Activated naive CD4-positive, alpha-beta T cell treated with Interleukin-2 at 50 U/mL for 16 hours (primary cell): ENCODE measurements at regions not wholly inside any gene's neighbourhood (a gene's known extent, or its start where the extent isn't known, plus 50 kb on each side); places are given as distances from the start of the nearest gene placed in this dataset.
"Not testable (repeated sequence)": the region's sequence is repeated elsewhere in the genome, so short reads cannot be mapped to it uniquely, and the experiment has no call there.

ENCODE experiments used
- DNase-seq: peaks from one replicate; pipeline ENCODE4 v3.0.0-alpha.2; 2020

DNA sequence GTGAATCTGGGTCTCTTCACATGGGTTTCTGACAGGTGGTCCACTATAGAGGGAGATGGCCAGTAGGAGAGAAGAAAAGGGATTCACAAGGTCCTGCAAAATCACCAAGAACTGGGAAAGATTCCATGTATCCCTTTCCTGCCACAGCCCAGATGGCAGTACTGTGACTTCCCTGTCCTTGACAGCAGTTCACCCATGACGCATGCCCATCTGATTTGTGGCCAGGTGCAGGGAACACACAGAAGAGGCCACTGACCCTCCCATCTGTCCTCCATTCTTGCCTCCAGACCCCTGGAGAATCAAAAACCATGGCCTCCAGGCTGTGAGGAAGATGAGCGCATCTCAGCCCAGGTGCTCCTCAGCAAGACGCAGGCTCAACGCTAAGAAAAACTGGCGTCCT, 183.1 kb upstream of the RREB1 start:
- DNase-seq = no peak

DNA sequence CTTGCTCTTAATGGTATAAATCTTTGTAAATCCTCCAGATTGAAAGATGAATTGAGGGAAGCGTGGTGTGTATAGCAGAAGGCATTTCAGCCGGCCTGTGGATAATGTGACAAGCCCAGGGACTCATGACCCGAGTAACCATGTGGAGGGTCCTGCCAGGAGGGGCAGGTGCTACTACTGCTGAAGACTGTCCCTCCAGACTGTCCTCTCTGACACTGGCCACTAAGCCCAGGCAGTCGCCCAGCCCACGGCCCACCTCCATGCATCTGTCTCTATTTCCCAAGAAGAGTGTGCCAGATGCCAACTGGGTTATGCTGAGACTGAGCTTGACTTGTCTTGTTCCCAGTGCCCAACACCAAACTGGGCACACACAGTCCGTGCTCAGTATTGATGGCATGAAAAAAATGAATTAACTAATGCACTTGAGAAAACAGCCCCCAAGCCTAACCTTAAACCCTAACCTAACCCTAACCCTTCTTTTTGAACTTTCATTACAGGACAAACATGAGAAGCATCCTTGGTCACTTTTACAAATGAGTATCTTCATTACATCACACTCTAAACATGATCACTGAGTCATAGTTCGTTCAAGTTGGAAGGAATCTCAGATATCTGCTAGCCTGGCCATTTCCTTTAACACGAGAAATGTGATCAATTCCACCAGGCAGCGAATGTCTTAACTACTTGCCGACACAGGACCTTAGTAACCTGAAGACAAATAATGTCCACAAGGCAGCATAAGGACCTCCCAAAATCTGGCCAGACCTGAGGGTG, 182.2 kb upstream of the RREB1 start:
- no peak for DNase-seq

DNA sequence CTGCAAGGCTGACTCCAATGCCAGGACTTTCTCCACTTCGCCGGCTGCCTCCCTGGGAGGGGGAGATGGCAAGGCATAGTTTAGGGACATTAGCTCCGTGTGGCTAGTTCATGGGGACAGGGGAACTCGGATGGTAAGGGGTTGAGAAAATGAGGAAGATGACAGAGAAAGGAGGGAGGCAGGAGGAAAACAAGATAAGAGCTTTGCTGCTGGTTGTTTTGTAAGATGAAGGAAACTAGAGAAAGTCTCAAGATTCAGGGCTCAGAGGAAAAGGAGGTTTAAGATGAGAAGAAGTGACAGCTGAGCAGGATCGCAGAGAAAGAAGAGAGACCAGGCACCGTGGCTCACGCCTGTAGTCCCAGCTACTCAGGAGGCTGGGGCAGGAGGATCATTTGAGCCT, 180.9 kb upstream of the RREB1 start:
- no peak for DNase-seq

DNA sequence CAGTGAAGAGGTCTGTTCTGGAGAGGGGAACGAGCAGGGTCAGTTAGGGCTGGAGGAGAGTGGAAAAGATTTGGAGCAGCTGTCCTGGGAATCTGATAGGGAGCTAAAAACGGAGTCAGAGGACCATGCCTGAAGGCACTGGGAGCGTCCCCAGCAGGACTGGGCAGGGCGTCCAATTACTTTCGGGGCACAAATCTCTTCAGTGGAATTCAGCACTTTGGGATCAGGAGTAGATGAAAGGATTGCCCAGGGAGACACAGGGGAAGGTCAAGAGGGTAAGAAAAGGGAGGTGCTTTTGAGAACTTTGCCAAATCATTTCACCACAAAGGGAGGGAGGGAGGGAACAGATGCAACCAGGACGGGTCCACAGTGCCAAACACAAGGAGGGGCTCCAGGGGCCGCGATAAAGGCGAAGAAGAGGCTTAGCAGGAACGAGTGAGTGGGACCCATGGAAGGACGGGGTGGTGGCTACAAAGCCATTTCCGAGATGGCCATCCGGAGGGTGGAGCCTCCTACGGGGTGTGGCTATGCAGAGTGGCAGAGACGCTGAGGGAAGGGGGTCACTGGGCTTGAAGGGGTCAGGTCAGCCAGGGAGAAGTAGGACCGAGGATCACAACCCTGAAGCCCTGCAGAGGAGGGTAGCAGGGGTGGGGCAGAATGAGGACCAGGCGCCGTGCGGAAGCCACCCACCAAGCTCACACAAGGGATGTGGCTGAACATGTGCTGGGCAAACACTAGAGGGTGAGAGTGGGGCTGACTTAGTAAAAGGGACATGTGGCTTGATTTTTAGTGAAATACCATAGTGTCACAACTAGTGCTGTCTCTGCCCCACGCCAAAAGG, 180.0 kb upstream of the RREB1 start:
- DNase-seq = no peak

DNA sequence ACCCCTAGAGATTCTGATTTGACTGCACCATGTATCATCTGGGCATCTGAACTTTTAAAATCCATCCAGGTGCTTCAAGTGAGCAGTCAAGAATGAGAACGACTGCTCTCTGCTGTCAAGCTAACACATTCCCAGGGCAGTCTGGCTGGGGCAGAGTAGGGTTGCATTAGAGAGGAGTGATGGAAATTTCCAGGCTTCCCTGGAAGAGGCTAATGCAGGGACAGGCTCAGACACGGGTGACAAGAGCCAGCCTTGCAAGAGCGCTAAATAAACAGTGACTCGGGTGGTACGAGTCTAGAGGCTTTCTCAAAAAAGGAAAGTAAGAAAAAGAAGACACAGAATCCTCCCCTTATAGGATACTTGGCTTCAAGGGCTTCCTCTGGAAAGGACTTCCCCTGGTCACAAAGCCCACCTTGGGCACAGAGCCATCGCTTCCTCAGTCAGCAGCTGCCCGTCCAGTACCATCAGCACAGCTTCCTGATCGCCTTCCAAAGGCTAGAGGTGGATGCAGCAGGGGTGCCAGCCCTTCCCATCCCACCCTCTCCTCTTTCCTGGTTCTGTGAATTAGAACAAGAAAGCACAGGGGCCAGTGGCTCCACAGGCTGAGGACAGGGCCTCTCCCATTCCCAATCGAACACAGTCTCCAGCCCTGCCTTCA, 177.4 kb upstream of the RREB1 start:
- no peak for DNase-seq

DNA sequence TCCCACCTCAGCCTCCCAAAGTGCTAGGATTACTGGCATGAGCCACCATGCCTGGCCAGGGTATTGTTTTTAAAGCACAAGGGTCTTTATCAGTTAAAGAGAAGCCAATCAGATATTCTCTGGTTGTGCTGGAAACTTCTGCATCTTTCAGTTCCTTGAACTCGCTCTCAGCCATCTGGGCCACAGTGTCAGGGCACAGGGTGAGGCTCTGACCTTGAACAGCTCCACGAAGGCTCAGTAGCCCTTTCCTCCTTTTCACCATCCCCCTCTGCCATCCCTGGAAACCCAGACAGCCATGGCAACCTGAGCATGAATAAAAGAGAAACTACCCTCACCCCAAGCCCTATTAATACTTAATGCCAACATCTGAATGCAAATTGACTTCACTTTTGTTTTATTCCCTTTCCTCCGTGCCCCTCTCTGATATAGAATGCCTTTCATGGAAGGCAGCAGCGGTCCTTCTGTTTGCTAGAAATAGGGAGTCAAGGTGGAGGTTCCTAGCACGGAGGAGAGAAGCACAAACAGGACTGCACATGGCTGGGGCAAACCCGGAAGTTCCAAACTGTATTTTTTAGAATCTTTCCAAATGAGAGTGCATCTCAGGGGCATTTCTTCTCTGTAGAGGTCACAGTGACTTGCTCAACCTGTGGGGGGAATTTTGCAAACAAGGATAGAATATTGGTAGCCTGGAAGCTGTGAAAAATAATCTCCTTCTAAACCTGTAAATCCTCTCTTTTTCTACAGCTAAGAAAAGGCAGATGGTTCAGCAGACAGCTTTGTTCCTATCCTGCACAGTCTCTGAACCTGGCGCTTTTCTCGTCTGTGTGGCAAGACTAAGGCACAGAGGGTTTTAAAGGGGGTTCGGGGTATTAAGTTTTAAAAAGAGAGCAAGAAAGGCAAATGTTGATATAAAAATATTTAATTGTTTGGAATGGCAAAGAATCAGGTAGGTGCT, 176.4 kb upstream of the RREB1 start:
- DNase-seq = no peak

DNA sequence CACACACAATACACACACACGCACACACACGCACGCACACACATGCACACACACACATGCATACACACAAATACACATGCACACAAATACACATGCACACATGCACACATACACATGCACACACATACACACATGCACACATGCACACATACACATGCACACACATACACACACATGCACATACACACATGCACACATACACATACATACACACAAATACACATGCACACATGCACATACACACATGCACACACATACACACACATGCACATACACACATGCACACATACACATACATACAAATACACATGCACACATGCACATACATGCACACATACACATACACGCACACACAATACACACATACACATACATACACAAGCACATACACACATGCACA, 175.4 kb upstream of the RREB1 start:
- no peak for DNase-seq

DNA sequence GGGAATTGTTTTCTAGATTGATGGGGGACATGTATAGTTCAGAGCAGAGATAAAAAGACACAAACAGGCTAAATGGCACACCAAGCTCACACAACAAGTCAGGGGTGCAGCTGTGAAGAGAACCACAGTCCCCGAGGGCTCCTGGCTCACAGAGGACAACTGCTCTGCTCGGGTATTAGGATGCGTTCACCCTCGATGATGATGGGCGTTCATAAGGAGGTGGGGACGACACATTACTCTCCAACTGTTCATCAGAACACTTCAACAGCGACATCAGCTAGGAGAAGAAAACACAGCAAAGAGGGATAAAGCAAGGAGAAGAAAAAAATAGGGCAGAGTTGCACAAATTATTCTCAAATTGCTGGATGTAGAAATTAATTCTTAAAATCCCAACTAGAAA, 174.8 kb upstream of the RREB1 start:
- DNase-seq = no peak

DNA sequence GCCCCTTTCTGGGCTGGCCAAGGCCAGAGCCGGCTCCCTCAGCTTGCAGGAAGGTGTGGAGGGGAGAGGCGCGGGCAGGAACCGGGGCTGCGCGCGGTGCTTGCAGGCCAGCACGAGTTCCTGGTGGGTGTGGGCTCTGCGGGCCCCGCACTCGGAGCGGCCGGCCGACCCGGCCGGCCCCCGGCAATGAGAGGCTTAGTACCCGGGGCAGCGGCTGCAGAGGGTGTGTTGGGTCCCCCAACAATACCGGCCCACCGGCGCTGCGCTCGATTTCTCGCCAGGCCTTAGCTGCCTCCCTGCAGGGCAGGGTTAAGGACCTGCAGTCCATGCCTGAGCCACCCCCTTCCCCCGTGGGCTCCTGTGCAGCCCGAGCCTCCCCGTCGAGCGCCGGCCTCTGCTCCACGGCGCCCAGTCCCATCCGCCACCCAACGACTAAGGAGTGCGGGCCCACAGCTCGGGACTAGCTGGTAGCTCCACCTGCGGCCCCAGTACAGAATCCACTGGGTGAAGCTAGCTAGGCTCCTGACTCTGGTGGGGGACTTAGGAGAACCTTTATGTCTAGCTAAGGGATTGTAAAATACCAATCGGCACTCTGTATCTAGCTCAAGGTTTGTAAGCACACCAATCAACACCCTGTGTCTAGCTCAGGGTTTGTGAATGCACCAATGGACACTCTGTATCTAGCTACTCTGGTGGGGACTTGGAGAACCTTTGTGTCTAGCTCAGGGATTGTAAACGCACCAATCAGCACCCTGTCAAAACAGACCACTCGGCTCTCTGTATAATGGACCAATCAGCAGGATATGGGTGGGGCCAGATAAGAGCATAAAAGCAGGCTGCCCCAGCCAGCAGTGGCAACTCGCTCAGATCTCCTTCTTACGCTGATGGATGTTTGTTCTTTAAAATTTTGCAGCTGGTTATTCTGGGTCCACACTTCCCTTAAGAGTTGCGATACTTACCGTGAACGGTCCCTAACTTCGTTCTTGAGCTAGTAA, 167.4 kb upstream of the RREB1 start:
- DNase-seq = no peak

DNA sequence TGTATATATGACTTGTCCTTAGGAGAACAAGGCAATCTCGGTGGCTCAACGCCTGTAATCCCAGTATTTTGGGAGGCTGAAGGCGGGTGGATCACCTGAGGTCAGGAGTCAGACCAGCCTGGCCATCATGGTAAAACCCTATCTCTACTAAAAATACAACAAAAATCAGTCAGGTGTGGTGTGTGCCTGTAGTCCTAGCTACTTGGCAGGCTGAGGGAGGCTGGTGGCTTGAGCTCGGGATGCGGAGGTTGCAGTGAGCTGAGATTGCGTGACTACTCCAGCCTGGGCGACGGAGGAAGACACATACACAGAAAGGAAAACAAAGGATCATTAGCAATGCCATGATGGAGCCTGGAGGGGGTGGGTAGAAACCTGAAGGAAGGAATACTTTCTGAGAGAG, 166.6 kb upstream of the RREB1 start:
- no peak for DNase-seq

DNA sequence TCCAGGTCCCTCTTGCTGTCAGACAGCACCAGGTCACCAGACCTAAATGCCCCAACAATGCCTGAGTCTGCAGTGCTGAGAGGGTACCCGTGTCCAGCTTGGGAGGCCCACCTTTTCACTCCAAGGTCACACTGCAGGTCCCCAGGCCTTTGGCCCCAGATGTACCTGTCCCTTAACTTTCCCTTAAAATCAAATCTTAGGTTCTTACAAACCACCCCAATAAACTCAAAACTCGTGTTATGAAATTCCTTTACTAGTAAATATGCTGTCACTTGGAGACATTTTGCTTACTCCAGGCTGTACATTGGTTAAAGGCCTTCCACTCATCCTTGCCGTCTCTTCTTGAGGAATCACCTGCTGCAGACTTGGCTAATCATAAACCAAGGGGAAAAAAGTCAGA, 165.7 kb upstream of the RREB1 start:
- no peak for DNase-seq

DNA sequence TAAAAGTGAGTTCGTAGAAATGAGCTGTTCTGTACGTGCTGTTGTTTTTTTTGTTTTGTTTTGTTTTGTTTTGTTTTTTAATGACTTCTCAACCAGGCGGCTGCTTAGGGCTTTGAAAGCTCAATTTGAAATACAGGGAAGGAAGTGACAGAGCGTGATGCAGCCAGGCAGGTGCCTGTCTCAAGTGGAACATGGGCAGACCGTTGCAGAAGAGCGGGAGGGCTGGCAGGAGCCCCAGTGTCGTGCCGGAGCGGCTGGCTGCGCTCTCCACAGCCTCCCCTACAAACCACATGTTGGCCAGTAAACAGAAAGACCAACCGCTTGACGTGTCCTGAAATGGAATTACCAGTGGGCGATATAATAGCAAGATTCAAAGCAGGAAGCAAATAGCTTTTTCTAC, 164.9 kb upstream of the RREB1 start:
- no peak for DNase-seq

DNA sequence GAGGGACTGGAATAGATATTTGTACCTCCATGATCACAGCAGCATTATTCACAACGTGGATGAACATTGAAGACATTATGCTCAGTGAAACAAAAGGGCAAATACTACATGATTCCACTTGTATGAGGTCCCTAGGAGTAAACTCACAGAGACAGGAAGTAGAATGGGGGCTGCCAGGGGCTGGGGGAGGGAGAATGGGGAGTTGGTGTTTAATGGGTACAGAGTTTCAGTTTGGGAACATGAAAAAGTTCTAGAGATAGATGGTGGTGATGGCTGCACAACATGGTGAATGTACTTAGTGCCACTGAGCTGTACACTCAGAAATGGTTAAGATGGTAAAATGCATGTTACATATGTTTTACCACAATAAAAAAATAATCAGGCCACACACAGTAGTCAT, 164.3 kb upstream of the RREB1 start:
- DNase-seq = no peak

DNA sequence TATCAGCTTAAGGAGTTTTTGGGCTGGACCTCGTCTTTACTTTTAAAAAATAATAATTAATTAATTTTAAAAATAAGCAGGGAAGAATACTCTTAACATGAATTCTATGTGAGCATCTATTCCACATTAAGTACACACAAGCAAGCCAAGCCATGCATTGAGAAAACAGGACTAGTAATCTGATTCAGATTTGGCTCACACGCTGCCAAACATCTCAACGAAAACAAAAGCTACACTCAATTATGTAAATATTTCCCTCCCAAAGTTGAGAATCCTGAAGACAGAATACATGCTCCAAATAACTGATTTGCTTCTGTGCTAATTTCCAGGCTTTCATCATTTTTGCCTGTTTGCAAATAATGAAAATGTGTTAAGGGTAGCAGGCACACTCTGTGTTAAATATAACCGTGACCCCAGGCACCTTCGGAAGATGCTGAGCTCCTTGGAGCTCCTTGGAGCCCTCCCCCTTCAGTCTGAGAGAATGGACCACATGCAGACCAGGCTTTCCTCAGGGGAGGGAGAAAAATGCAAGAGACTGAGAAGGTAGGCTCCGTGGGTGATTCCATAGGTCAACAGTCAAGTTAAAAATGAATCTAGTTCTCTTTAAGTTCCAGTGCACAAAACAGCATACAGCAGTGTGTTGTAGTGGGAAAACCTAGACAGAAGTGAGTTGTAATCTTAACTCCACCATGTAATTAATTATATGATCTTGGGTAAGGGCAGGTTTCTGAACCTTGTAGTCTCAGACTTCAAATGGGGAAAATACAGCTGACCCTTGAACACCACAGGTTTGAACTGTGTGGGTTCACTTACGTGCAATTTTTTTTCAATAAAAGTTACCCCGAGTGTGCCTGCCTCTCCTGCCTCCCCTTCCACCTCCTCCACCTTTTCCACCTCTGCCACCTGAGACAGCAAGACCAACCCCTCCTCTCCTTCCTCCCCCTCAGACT, 161.3 kb upstream of the RREB1 start:
- DNase-seq = no peak

DNA sequence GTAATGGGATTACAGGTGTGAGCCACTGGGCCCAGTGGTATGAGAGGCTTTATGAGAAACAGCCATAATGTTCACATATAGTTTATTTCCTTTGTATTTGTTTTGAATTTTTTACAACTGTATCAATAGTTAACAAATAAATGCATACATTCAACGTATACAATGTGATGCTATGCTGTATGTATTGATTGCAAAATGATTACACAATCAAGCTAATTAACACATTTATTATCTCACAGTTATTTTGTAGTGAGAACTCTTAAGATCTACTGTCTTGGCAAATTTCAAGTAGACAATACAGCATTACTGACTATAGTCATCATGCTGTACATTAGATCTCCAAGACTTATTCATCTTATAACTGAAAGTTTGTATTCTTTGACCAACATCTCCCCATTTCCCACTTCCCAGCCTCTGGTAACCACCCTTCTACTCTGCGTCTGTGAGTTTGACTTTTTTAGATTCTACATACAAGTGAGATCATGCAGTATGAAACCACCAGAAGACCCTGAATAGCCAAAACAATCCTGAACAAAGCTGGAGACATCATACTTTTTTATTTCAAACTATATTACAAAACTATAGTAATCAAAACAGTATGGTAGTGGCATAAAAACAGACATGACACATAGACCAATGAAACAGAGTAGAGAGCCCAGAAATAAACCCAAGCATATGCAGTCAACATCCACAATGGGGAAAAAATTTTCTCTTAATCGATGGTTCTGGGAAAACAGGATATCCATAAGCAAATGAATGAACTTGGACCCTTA, 157.2 kb upstream of the RREB1 start:
- DNase-seq = no peak

DNA sequence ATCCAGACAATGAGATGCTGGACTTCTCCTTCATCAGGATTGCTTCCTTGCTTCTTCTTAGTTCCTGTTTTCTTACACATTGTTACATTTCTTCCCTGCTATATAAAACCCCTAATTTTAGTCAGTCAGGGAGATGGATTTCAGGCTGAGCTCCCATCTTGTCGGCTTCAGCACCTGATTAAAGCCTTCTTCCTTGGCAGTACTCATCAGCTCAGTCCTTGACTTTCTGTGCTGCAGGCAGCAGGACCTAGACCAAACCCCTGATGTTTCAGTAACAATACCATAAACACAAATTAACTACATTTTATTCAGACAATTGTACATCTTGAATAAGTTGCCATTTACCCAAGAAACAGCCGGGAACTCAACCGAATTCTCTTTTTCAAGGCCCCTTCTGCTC, 156.4 kb upstream of the RREB1 start:
- no peak for DNase-seq

DNA sequence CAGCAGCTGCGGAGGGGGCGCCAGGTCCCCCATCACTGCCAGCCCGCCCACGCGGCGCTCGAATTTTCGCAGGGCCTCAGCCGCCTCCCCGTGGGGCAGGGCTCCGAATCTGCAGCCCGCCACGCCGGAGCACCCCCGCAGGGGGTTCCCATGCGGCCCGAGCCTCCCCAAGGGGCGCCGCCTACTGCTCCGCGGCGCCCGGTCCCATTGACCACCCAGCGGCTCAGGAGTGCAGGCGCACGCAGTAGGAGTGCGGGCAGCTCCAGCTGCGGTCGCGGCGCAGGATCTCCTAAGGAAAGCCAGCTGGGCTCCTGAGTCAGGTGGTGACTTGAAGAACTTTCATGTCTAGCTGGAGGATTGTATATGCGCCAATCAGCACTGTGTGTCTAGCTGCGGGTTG, 155.3 kb upstream of the RREB1 start:
- no peak for DNase-seq

DNA sequence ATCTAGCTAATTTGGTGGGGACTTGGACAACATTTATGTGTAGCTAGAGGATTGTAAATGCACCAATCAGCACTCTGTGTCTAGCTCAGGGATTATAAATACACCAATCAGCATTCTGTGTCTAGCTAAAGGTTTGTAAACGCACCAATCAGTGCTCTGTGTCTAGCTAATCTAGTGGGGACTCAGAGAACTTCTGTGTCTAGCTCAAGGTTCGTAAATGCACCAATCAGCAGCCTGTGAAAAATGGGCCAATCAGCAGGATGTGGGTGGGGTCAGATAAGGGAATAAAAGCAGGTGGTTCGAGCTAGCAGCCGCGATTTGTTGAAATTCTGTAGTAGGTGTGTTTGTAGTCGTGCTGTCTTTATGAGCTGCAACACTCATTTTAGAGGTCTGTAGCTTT, 154.8 kb upstream of the RREB1 start:
- DNase-seq = not testable (repeated sequence)

DNA sequence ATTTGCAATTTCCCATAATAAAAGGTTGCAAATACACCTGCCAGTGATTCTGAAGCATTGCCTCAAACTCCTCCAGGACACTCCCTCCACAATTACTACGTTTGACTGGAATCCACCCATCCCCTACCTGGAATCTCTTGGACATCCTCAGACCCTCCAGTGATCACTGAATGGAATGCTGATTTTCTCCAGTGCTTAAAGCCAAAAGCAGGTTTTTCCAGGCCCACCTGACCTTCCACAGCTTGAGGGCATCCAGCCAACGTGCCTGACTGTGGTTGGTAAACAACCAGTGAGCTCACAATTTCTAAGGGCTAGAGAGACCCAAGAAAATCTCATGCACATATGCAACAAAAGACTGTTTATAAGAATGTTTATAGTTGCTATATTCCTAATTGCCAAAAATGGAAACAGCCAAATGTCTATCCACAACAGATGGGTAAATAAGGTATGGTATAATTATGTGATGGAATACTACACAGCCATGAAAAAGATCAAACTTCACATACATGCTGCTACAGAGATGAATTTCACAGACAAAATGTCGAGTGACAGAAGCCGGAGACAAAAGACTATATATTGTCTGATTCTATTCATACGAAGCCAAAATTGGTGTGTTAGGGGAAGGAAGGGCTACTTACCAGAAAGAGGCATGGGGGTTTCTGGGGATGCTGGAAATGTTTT, 147.1 kb upstream of the RREB1 start:
- no peak for DNase-seq
